ENCODE measurements at regions not wholly inside any gene's neighbourhood (a gene's known extent, or its start where the extent isn't known, plus 50 kb on each side); places are given as distances from the start of the nearest gene placed in this dataset.
"Not testable (repeated sequence)": the region's sequence is repeated elsewhere in the genome, so short reads cannot be mapped to it uniquely, and the experiment has no call there.

DNA sequence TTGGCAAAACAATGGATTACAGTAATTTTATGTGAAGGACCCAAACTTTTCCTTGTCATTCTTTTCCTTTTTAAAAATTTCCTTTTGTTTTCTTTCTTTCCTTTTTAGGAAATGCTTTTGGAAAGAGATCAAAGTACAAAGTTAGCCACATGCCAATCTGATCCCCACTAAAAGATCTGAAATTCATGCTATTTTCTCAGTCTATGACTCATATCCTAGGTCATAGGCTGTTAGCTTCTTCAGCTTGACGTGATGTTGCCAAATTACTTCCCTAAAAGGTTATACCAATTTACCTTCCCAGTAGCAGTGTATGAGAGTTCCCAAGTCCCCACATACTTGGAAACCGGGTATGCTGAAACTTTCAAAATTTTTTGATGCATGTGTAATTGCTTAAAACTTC lies 355.3 kb downstream of the INSIG2 start:
- DNase-seq = no peak

DNA sequence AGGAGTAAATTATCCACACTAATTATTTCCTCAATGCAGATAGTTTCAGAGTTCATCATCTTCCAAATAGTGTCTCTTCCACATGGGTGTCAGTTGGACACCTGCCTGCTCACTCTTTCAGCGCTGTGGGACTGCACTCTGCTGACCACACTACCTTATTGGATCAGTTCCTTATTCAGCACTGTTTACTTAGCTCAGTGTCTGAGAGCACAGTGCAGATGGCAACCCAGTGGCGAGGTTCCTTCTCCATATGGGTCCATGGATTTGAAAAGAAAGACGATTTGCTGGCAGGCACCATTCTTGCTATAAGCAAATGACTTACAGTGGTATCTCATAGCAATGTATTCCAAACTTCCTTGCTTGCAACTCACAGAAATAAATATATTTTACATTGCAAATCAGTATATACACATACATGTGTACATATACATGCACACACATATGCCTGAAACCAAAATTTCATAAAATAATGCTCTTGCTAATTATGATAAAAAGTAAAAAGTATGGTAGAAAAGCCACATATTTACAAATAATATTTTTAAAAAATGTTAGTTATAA lies 354.8 kb downstream of the INSIG2 start:
- no peak for DNase-seq

DNA sequence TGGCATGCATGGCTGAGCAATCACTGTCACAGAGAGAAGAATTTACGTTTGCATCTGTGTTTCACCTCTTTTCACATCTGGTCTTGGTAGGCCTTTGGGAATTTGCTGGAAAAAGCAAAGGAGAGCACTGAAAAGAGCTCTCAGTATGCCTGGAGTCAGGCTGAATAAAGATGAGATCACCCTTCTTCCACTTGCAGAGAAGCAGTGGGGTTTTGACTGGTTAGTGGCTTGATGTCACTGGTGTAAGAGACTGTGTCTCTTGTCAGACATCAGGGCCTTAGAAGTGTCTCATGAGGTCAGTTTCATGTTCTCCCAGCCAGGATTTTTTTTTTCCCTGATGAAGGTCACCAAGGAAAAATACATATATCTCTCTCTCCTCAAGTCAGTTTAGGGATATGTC lies 353.8 kb downstream of the INSIG2 start:
- no peak for DNase-seq

DNA sequence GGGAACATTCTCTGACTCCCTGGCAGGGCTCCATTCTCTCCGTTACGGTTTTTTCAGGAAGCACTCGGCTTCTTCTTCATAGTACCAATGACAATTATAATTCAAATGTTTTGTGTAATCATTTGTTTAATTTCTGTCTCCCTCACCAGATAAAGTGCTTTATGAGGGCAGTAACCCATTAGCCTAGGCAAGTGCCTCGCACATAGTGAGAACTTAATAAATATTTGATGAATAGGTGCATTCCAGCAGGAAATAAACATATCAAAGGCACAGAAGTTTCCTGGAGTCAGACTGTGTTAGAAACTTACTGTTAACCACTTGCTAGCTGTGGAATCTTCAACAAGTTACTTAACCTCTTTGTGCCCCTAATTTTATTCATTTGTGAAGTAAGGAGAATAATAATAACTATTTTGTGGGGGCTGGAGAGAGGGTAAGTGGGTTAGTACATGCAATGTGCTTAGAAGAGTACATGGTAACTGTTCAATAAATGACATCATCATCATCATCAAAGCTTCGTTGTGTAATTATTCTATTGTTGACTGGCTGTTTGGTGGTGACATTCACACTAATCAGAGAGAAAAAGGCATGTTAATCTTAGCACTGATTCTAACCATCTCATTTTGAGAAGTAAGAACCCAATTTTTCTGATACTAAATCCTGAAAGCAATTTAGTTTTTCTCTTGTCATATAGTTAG lies 352.3 kb downstream of the INSIG2 start:
- DNase-seq = no peak

DNA sequence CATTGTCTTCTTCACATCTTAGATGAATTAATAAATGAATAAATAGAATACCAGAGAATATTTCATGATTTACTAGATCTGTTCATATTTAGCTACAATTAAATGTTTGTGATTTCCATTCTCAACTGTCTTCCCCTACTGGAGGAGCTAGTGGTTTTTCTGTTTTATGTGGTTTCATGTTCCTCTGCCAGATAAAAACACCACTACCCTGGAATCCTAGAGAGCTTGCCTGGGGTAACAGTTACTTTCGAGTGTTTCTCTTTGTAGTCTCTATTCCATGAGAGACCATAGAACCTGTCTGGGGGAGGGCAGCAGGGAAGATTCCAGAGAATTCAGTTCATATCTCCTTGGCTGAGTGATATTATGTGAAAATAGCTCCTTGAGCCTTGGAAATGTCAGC lies 349.2 kb downstream of the INSIG2 start:
- DNase-seq = no peak

DNA sequence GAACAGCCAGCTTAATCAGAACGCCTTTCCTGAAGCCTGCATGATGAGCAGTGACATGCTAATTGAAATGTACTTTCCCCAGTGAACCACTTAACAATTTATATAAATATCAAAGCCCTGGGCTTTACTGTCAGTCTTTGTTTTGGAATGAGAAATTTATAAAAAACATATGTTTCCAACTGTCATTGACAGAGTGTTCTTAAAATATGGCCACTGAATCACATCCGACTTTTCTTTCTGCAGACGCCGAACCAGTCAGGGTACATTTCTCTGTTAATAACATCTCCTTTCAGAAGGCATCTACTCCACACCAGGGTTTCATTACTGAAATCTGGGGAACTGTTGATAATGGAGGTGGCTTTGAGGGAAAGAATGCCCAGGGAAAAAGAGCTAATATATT lies 343.7 kb downstream of the INSIG2 start:
- no peak for DNase-seq

DNA sequence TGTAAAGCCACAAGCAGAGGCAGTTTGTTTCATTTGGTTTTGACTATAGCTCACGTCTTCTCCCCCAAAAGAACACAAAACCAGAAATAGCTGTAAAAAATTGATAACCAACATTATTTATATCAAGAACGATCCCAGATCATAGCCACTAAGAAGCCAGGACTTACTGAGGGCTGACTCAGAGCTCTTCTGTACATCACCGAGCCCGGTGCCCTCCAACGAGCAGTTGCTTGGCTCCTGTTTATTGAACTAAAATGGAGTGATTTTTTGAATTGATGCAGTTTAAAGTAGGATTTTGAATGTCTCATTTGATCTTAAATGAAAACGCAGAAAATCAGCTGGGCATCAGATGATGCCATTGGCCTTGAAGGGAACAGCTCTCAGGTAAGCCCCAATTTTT lies 343.3 kb downstream of the INSIG2 start:
- no peak for DNase-seq

DNA sequence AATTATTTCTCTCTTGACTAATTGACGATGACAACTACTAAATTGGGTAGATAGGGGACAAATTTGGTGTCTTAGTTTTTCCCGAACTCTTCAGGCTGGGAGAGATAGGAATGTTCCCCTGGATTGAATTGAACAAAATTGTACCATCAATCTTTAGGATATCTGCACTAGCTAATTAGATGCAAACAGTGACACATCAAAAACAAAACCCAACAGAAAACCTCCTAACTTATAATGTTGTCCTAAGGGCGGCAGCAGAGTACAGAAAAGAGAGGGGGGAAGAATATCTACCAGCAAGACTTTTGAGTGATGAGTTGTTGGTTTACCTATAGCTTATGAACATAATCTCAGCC lies 342.9 kb downstream of the INSIG2 start:
- DNase-seq = no peak

DNA sequence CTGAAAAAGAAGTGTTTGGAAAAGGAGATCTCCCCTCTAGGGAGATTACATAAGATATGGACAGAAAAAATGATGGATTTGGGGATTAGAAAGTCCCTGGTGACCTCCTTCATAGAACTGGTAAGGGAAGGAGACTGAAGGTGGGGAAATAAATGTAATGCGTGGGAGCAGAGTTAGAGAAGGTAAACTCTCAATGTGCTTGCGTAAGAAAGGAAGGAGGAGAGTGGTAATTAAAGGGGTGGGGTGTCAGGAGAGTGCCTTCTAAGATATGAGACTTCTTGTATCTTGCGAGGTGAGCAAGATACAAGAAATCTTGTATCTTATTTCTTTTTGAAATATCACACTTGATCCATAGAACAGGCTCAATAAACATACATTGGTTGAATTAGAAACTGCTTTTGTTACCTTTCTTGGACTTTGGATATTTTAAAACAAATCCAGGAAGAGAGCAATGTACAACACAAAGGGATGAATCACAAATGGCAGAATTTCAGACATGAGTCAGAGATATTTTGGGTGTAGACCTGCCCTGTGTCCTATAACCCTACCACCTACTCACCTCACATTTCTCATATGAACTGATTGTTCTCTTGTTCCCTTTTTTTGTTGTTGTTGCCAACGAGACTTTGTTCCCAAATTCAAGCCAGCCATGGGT lies 342.4 kb downstream of the INSIG2 start:
- no peak for DNase-seq

DNA sequence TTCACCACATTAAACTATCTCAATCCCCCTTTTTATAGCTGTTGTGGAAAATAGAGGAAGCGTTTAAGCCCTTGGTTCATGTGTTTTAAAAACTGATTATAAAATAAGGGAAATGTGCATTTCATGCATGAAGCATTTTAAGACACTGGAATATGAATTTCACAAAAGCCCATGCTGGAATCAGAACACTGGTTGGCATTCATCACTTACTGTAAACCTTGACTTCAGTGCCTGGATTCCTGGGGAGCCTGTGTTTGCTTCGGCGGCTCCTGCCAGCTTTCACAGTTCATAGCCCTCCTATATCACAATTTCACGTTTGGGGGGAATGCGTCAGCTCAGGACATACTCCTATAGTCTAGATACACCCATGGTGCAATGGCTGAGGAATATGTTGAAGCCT lies 336.9 kb downstream of the INSIG2 start:
- no peak for DNase-seq

DNA sequence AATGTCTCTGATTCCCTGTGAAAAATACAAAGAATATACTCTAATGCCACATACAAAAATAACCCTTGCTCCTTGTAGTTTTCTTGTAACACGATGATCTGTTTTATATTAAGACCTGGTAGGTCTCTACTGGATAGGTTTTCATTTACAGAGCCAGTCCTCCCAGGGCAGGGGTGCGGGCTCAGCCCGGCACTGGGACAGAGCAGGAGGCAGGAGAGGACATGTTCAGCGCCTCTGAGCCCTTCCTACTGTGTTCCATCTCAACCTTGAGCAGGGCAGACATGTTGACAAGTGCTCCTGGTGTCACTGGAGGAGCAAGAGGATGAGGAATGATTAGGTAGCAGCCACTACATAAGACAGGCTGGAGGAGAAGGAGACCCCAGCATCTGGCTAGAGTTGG lies 335.5 kb downstream of the INSIG2 start:
- DNase-seq = no peak

DNA sequence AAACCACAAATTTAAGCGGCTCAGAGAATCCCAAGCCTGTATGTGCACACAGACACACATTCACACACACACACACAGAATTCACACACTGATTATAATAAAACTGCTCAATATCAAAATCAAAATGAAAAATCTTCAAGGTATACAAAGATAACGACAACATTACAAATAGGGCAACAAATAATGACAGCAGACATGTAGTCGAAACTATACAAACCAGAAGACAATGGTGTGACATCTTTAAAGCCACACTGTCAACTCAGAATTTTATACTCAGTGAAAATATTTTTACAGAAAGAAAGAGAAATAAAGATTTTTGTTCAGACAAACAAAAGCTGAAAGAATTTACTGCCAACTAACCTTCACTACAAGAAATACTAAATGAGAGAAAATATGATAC lies 333.4 kb downstream of the INSIG2 start:
- no peak for DNase-seq

DNA sequence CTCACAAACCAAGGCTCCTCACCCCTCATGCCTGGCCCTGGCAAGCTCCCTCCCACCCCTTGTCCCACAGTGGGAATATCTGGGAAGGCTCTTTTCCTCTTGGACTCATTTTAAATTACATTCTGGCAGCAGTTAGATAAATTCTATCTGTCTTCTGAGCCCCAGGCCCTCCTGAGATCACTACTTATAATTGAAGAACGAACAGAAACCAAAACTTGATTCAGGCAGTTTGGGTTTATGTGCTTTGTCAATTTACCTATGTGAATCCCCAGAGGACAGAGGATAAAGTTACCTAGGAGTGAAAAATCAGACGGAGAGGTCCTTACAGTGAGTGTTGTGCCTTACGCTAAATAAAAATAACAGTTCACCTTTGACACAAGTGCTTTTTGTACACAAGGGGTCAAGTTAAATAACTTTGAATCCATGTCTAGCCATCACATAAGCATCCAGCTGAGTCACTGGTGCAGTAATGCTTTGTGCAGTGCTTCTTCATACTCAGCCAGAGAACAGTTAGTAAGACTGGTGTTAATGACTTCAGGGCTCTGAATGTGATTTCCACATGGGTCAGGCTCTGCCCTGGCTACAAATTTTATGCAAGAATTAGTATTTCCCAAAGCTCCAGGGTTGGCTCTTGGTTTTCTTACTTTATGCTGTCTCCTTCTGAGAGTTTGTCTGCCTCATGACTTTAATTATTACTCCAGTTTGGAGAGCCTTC lies 329.3 kb downstream of the INSIG2 start:
- DNase-seq = no peak

DNA sequence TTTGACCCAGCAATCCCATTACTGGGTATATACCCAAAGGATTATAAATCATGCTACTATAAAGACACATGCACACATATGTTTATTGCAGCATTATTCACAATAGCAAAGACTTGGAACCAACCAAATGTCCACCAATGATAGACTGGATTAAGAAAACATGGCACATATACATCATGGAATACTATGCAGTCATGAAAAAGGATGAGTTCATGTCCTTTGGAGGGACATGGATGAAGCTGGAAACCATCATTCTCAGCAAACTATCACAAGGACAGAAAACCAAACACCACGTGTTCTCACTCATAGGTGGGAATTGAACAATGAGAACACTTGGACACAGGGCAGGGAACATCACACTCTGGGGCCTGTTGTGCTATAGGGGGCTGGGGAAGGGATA lies 326.9 kb downstream of the INSIG2 start:
- DNase-seq = not testable (repeated sequence)

DNA sequence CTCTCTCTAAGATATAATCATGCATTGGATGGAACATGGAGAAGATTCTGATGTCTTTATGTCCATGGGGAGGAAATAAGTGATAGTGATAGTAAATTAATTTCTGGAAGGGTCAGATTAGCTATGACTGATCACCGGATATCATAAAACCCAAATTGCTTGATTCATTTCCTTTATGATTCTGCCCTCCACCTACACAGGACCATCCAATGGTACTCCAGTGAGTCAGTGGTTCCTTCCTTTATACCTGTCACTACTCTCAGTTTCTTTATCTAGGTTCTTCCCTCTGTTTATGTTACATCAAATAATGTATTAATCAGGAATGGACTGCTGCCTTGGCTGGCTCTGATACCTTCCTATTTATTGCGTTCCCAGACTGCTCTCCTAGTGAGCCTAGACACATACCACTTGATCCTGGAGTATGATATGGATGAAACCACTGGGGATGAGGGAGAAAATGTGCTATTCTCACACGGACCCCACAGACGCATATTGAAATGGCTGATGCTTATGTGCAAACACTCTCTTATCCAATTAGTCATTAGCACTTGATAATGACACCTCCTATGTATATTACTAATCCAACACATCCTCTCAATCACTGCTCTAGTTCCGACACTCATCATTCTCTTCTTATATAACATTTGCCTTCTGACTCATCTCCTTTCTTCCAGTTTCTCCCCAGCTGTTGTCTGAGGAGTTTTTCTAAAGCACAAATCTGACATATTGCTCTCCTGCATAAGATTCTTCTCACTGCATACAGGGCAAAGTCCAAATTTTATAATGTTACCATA lies 315.6 kb downstream of the INSIG2 start:
- DNase-seq = no peak

DNA sequence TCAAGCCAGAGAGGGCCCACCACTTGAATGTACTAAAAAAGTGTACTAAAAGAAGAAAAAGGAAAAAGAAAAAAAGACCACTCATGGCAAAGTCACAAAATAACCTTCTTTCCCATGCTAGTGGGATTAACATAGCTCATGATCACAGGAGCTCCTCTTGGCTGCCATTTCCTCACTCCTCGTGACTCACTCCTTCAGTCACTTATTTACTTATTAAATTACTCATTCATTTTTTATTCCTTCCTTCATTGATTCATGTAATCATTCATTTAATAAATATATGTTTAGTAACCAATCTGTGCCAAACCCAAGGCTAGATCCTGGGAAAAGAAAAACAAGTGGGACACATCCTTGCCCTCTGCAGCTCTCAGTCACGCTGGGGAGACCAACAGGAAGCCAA lies 300.5 kb downstream of the INSIG2 start:
- DNase-seq = no peak

DNA sequence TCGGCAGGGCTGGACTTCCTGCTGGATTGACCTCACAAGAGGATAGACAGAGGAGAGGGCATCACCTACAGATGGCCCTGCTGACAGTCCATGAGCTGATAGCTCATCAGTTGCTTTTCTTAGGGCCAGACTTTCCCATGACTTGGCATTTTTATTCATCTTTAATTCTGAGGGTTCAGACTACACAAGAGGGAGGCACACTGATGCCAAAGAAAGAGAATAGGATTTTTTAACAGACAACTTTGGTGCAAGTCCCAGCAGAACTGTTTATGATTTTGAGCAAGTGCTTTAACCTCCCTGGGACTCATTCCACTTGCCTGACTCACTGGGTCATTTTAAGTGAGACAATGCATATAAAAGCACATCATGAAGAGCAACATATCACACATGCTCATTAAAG lies 299.2 kb downstream of the INSIG2 start:
- DNase-seq = no peak

DNA sequence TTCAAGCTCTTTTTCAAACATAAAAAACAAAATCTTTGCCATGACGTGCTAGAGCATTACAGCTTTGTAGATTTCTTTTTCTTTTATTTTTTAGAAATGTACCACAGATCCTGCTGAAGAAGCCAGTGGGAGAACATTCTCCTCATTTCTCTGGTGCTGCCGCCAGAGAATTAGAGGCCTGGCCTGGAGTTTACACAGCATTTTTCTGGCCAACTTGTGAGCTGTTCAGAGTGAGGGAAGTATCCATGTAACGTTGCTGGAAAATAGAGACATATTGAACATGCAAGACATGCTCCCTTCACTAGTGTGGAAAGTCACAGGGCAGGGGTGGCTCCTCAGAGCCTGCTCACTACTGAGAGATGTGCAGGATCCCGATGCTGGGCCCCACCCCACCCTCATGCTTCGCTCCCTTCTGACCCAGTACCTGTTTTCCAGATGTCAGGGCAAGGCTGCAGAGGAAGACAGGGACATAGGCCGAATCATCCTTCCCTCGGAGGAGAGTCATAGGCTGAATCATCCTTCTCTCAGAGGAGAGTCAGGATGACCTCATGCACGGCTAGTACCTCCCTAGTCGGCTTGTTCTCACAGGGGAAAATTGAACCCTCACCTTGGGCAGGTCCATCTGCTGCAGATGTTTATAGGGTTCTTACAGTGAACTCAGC lies 298.5 kb downstream of the INSIG2 start:
- no peak for DNase-seq

DNA sequence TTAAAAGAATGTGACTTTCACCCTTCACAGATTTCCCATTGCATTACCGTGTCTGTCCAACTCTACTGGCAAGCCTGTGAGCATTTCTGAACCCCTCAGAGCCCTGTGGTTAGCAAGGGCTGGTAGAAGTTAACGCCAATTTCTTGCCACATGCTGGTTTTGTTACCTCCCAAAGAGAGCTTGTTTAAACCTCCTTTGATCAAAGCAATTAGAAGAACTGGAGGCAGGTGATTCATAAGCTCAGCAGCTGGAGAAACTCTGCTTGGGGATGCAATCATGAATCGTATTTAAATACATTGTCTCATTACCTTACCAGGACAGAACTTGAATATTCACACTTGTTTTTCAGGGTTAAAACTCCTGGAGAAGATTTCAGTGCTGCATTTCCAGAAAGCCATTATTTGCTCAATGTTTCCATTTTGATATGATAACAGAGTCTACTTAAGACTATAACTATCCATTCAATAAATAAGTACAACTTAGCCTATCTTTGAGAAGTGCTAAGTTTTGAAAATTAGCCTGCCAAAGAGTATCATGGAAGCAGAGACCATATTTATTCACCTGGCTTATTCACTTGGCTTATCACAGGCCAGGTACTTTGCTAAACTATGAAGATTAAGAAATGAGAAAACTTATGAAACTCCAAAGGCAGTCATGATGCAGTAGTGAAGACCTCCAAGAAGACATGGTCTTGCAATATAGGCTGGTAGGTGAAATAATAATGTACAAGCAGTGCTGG lies 292.8 kb downstream of the INSIG2 start:
- no peak for DNase-seq

DNA sequence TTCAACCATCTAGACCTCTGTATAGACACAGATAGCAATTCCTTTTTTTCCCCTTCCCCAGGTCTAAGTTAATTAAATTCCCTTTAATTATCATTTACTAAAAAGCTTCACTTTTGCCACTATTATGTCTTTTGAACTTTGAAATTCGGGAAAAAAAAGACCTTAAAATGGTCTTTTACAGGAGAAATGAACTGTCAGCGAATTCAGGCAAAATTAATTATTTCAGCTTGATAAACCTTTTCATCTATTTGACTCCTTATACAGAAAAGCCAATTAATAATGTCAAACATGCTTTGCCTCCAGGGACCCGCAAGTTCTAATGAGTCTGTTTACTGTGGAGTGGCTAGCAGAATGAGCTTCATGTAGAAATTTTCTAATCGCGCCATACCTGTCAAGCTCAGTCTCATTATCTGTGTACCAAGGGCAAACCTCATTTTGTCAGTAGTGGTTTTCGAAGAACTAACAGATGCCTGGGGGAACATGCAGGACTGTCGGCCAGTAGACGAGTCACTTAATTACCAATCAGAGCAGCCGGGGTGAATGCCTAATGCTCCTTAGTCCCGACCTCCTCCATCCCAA lies 287.7 kb downstream of the INSIG2 start:
- no peak for DNase-seq

DNA sequence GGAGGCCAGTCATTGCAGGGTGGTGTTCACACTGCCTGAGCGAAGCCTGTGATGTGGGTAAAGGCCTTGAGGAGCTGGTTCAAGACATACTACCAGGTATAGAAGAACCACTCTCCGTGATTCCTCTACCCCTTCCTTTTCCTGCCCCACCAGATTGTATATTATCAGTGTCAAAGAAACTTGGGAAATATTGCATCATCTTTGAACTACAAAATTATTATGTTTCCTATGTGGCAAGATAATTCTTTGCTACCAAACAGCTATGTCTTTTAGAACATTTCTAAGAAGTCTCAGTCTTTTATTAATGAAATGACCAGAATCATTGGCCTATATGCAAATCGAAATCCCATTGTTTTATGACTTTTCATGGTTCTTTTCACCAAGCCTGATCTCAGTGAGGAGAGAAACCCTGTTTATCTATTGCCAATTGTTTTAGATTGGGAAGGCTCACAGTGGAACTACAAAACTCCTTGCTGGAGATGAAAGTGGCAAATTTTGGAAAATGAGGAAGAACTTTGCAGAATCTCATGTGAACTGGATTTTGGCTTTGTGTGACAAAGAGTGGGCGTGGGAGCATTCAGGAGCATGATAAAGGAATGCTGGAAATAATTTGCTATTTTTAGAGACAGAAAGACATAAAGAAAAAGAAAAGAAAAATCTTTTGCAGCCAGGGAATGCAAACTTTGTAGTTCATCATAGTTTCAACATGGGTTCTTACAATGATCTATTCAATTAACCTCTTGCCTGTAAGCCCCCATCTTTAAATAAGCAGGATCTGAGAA lies 286.9 kb downstream of the INSIG2 start:
- no peak for DNase-seq

Data from NCI-H2081 treated with DMSO at 0.1 percent for 48 hours (cell line).